H1 (cell line): ENCODE measurements at regions not wholly inside any gene's neighbourhood (a gene's known extent, or its start where the extent isn't known, plus 50 kb on each side); places are given as distances from the start of the nearest gene placed in this dataset.

Source experiments
- ATF2 ChIP-seq: IDR thresholded peaks from 2 replicates; pipeline ENCODE4 v1.6.1; 2012; ENCODE audit warnings: low read length, inconsistent platforms
- BRCA1 ChIP-seq: IDR thresholded peaks from 2 replicates; pipeline ENCODE4 v1.6.1; 2012; ENCODE audit warnings: low read depth, low read length, improper control_type of control experiment
- EGR1 ChIP-seq: IDR thresholded peaks from 2 replicates; pipeline ENCODE4 v1.6.1; 2011; ENCODE audit warnings: low read depth, low read length, borderline replicate concordance
- KDM4A ChIP-seq: IDR thresholded peaks from one replicate; pipeline ENCODE4 v1.7.1; 2012; ENCODE audit warnings: low read depth, mild to moderate bottlenecking, moderate library complexity, low read length, inconsistent platforms; ENCODE audit not compliant: severe bottlenecking
- RBBP5 ChIP-seq: IDR thresholded peaks from 2 replicates; pipeline ENCODE4 v1.7.1; 2012; ENCODE audit warnings: low read depth, mild to moderate bottlenecking, inconsistent platforms, low read length, moderate library complexity, borderline replicate concordance
- SIN3A ChIP-seq, 2 experiments: IDR thresholded peaks in 1 of 2; conservative IDR thresholded peaks in 1 of 2; 2 replicates each; pipeline ENCODE4 v1.6.1; 2011 to 2012; ENCODE audit warnings: low read length in 2 of 2, improper control_type of control experiment in 1 of 2, low read depth in 1 of 2, mild to moderate bottlenecking in 1 of 2
- SIRT6 ChIP-seq: IDR thresholded peaks from one replicate; pipeline ENCODE4 v1.7.1; 2012; ENCODE audit warnings: low read length, inconsistent platforms
- SUZ12 ChIP-seq: fragments of 200-600 bp; sonication (generic); IDR thresholded peaks from 2 replicates; pipeline ENCODE4 v1.6.1; 2012; ENCODE audit warnings: mild to moderate bottlenecking, inconsistent platforms, low read length, moderate library complexity, mixed read lengths
- TAF7 ChIP-seq: optimal IDR thresholded peaks from 2 replicates; pipeline ENCODE3; 2011; ENCODE audit warnings: low read depth, mild to moderate bottlenecking, inconsistent platforms, low read length, moderate library complexity, borderline replicate concordance
- TCF12 ChIP-seq: IDR thresholded peaks from 2 replicates; pipeline ENCODE4 v1.6.1; 2011; ENCODE audit warnings: low read depth, mild to moderate bottlenecking, low read length
- YY1 ChIP-seq: IDR thresholded peaks from 2 replicates; pipeline ENCODE4 v1.6.1; 2011; ENCODE audit warnings: low read depth, mild to moderate bottlenecking, low read length

- TF ChIP-seq SIRT6 (no peak), RBBP5 (no peak), EGR1 (no peak), TAF7 (no peak), SUZ12 (no peak), ATF2 (no peak), SIN3A (conservative IDR thresholded peaks at IDR 0.05 in 1 of 2, IDR thresholded peaks at IDR 0.05 in 1 of 2; ENCODE audit: low read depth in 1 of 2, low read length in 2 of 2) (no peak), BRCA1 (no peak), KDM4A (no peak), TCF12 (no peak), YY1 (no peak)
Observed at GRCh38 chr4:77504407-77504806, 101.2 kb upstream of the CXCL13 start (continued).
